GM12873 (cell line): ENCODE measurements at regions not wholly inside any gene's neighbourhood (a gene's known extent, or its start where the extent isn't known, plus 50 kb on each side); places are given as distances from the start of the nearest gene placed in this dataset.

Experiments
- TF ChIP-seq, protein P1 (sequence below): IDR thresholded peaks from 2 replicates; pipeline ENCODE4 v1.5.1; 2012; ENCODE audit warnings: low read depth, mild to moderate bottlenecking, moderate library complexity, low read length, control low read depth; ENCODE audit not compliant: insufficient read depth; ENCODE audit errors: missing control alignments

DNA sequence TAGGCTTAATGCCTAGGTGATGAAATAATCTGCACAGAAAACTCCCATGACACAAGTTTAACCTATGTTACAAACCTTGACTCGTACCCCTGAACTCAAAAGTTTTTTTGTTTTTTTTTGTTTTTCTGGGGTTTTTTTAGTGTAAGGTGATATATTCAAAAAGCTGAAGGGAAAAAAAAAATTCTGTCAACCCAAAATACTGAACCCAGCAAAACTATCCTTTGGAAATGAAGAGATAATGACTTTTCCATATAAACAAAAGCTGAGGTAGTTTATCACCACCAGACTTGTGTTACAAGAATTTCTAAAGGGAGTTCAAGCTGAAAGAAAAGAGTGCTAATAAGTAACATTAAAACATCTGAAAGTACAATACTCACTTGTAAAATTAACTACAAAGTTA is 448.1 kb downstream of the KCNH5 start:
- TF ChIP-seq, protein P1, sequence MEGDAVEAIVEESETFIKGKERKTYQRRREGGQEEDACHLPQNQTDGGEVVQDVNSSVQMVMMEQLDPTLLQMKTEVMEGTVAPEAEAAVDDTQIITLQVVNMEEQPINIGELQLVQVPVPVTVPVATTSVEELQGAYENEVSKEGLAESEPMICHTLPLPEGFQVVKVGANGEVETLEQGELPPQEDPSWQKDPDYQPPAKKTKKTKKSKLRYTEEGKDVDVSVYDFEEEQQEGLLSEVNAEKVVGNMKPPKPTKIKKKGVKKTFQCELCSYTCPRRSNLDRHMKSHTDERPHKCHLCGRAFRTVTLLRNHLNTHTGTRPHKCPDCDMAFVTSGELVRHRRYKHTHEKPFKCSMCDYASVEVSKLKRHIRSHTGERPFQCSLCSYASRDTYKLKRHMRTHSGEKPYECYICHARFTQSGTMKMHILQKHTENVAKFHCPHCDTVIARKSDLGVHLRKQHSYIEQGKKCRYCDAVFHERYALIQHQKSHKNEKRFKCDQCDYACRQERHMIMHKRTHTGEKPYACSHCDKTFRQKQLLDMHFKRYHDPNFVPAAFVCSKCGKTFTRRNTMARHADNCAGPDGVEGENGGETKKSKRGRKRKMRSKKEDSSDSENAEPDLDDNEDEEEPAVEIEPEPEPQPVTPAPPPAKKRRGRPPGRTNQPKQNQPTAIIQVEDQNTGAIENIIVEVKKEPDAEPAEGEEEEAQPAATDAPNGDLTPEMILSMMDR: no peak

DNA sequence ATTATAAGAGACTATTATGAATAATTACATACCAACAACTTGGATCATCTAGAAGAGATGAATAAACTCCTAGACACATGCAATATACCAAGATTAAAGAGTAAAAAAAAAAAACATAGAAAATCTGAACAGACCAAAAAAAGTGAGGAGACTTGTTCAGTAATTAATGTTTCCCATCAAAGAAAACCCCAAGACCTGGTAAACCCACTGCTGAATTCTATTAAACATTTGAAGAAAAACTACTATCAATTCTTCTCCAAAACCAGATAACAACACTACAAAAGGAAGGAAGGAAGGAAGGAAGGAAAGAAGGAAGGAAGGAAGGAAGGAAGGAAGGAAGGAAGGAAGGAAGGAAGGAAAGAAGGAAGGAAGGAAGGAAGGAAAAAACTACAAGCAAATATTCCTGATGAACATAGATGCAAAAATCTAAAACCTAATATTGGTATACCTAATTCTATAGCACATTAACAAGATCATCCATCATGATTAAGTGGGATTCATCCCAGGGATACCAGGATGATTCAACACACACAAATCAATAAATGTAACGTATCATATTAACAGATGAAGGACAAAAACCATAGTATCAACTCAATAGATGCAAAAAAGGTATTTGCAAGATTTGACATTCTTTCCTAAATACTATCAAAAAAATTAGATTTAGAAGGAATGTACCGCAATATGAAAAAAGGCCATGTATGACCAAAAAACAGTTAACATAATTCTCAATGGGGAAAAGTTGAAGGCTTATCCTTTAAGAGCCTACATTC is 445.5 kb downstream of the KCNH5 start:
- TF ChIP-seq, protein P1: no peak

DNA sequence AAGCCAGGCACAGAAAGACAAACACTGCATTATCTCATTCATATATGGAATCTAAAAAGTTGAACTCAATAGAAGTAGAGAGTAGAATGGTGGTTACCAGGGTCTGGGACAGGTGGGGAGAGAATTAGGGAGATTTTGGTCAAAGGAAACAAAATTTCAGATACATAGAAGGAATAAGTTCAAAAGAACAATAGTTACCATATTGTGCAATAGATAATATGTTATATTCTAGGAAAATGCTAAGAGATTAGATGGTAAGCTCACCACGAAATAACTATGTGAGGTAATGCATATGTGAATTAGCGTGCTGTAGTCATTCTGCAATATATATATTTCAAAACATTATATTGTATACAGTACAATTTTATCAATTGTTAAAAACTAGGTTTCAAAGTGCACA is 442.5 kb downstream of the KCNH5 start:
- TF ChIP-seq, protein P1: no peak

DNA sequence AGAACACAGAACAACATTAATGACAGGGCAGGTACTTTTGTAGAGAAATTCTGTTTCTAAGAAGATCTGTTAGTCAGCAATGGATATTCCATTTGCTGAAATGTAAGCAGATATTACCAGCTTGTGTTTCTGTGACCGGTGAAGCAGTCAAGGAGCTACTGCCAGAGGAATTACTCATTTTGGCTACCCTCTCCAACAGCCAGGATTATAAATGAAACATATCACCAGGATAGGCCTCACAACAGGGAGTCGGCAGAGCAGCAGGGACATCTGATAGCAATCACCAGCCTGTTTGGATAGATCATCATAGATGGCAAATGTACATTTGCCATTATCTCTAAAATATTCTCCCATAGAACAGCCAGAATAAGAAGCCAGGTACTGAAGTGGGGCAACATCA is 440.7 kb downstream of the KCNH5 start:
- TF ChIP-seq, protein P1: no peak

DNA sequence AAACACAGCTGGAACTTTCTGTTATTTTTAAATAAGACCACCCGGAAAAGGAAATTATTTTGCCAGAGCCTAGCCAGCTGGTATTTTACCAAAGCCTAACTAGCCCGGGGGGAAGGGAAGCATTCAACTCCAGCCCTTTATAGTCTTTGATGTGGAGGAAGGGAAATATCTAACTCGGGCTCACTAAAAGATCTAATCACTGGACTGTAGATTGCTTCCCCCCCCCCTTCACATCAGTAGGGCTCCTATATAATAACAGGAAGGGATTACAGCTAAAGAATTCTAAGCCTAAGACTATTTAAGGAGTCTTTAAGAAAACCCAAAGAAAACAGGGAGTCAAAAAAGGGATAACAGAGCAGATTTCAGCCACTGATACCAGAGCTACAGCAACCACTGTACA is 431.1 kb downstream of the KCNH5 start:
- TF ChIP-seq, protein P1: no peak

DNA sequence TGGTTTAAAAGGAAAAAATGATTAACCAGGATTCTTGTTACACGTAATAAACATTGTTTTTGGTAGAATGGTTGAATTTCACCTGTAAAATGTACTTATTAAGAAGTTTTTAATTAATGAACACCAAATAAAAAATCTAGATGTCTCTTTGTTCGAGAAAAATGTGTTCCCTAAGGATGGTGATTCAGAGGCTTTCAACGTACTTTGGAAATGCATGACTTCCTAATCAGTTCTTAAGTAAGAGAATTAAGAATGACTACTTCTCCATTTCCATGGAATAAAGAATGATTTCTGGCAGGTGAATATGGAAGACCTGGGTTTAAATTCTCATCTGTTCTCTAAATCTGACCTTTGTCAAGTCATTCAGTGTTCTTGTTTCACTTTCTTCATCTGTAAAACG is 428.6 kb downstream of the KCNH5 start:
- TF ChIP-seq, protein P1: no peak

DNA sequence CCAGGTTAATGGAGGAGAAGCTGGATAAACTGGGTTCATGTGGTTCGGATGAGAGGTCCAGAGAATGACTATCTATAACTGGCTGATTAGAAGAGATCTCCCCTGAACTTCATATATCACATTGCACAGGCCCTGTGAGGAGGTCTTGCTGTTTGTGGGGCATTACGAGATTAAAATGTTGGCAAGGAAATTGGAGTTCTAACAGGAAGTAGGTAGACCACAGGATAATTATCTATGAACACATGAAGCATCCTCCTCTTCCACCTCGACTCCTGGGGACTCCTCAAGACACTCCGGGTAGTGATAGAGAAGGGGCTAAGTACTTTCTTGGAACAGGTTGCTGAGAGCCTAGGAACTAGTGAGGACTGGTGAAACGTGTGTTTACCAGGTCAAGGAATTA is 418.8 kb downstream of the KCNH5 start:
- TF ChIP-seq, protein P1: no peak
